ENCODE measurements at regions not wholly inside any gene's neighbourhood (a gene's known extent, or its start where the extent isn't known, plus 50 kb on each side); places are given as distances from the start of the nearest gene placed in this dataset.
"Not testable (repeated sequence)": the region's sequence is repeated elsewhere in the genome, so short reads cannot be mapped to it uniquely, and the experiment has no call there.

- no peak overlapping the region for H3K4me2 ChIP-seq (ENCODE audit: low read depth, low read length)
- H3K9ac ChIP-seq (ENCODE audit: low read length) = no peak overlapping the region
- no peaks in the 10 kb centered on the region for H3K4me1 ChIP-seq (ENCODE audit: low read length)
- no peaks in the 10 kb centered on the region for H3K36me3 ChIP-seq (replicated peaks; ENCODE audit: insufficient read depth, low read length)
- no peaks in the 10 kb centered on the region for H3K79me2 ChIP-seq (ENCODE audit: low read length)
- H4K20me1 ChIP-seq (ENCODE audit: insufficient read depth, low read length) = no peaks in the 10 kb centered on the region
- H2AFZ ChIP-seq (ENCODE audit: low read length) = no peak overlapping the region
- H3K9me3 ChIP-seq (replicated peaks; ENCODE audit: insufficient read depth, low read length) = no peaks in the 10 kb centered on the region
- no peaks in the 10 kb centered on the region for H3K9me2 ChIP-seq (replicated peaks; ENCODE audit: insufficient read depth, low read length)
- H3K4me3 ChIP-seq (ENCODE audit: low read length) = no peak overlapping the region
- no peak overlapping the region for H3K27ac ChIP-seq (ENCODE audit: low read length)
- H3F3A ChIP-seq (ENCODE audit: insufficient read depth, low read length) = no peaks in the 10 kb centered on the region
- TF ChIP-seq CTCF (IDR thresholded peaks at IDR 0.05; ENCODE audit: low read length) (no peak), EZH2 (optimal IDR thresholded peaks at IDR 0.05; ENCODE audit: low read depth, low read length) (no peak), EZH2phosphoT487 (IDR thresholded peaks at IDR 0.05; ENCODE audit: low read length) (no peak)
- DNase-seq = no peak
- no peaks in the 10 kb centered on the region for H3K27me3 ChIP-seq (replicated peaks; ENCODE audit: insufficient read depth, low read length)
Observed at GRCh38 chr3:81829937-81830336, 68.5 kb upstream of the GBE1 start.

- not testable (repeated sequence) for H3K4me1 ChIP-seq (ENCODE audit: low read length); H3K27me3 ChIP-seq (replicated peaks; ENCODE audit: insufficient read depth, low read length); H3K79me2 ChIP-seq (ENCODE audit: low read length); H3F3A ChIP-seq (ENCODE audit: insufficient read depth, low read length); H2AFZ ChIP-seq (ENCODE audit: low read length); H3K4me2 ChIP-seq (ENCODE audit: low read depth, low read length); H3K36me3 ChIP-seq (replicated peaks; ENCODE audit: insufficient read depth, low read length); DNase-seq; H3K27ac ChIP-seq (ENCODE audit: low read length); H3K4me3 ChIP-seq (ENCODE audit: low read length); H3K9ac ChIP-seq (ENCODE audit: low read length); H3K9me2 ChIP-seq (replicated peaks; ENCODE audit: insufficient read depth, low read length); H3K9me3 ChIP-seq (replicated peaks; ENCODE audit: insufficient read depth, low read length); H4K20me1 ChIP-seq (ENCODE audit: insufficient read depth, low read length)
Observed at GRCh38 chr3:81829272-81829671, 67.8 kb upstream of the GBE1 start.

- no peak overlapping the region for H3K4me3 ChIP-seq (ENCODE audit: low read length)
- no peaks in the 10 kb centered on the region for H3F3A ChIP-seq (ENCODE audit: insufficient read depth, low read length)
- no peaks in the 10 kb centered on the region for H3K4me1 ChIP-seq (ENCODE audit: low read length)
- no peaks in the 10 kb centered on the region for H3K36me3 ChIP-seq (replicated peaks; ENCODE audit: insufficient read depth, low read length)
- DNase-seq = peak; percentile 15
- H3K9me3 ChIP-seq (replicated peaks; ENCODE audit: insufficient read depth, low read length) = no peaks in the 10 kb centered on the region
- H3K9ac ChIP-seq (ENCODE audit: low read length) = no peak overlapping the region
- no peaks in the 10 kb centered on the region for H3K27me3 ChIP-seq (replicated peaks; ENCODE audit: insufficient read depth, low read length)
- H3K79me2 ChIP-seq (ENCODE audit: low read length) = no peaks in the 10 kb centered on the region
- peak overlapping the region; percentile 22; the same call in 1 of the 2 replicates for H3K4me2 ChIP-seq (ENCODE audit: low read depth, low read length)
- no peaks in the 10 kb centered on the region for H3K9me2 ChIP-seq (replicated peaks; ENCODE audit: insufficient read depth, low read length)
- H4K20me1 ChIP-seq (ENCODE audit: insufficient read depth, low read length) = no peaks in the 10 kb centered on the region
- H2AFZ ChIP-seq (ENCODE audit: low read length) = no peak overlapping the region
- no peak overlapping the region for H3K27ac ChIP-seq (ENCODE audit: low read length)
- TF ChIP-seq EZH2 (optimal IDR thresholded peaks at IDR 0.05; ENCODE audit: low read depth, low read length) (no peak), CTCF (IDR thresholded peaks at IDR 0.05; ENCODE audit: low read length) (no peak), EZH2phosphoT487 (IDR thresholded peaks at IDR 0.05; ENCODE audit: low read length) (no peak)
Observed at GRCh38 chr3:81823882-81824395, 62.5 kb upstream of the GBE1 start.

- no peak overlapping the region for H3K4me3 ChIP-seq (ENCODE audit: low read length)
- H3K27me3 ChIP-seq (replicated peaks; ENCODE audit: insufficient read depth, low read length) = no peaks in the 10 kb centered on the region
- no peak overlapping the region for H3K27ac ChIP-seq (ENCODE audit: low read length)
- no peaks in the 10 kb centered on the region for H3K36me3 ChIP-seq (replicated peaks; ENCODE audit: insufficient read depth, low read length)
- no peaks in the 10 kb centered on the region for H3F3A ChIP-seq (ENCODE audit: insufficient read depth, low read length)
- no peak overlapping the region for H2AFZ ChIP-seq (ENCODE audit: low read length)
- H3K4me2 ChIP-seq (ENCODE audit: low read depth, low read length) = no peak overlapping the region
- H3K9ac ChIP-seq (ENCODE audit: low read length) = no peak overlapping the region
- H4K20me1 ChIP-seq (ENCODE audit: insufficient read depth, low read length) = no peaks in the 10 kb centered on the region
- H3K9me2 ChIP-seq (replicated peaks; ENCODE audit: insufficient read depth, low read length) = no peaks in the 10 kb centered on the region
- no peak for DNase-seq
- H3K79me2 ChIP-seq (ENCODE audit: low read length) = no peaks in the 10 kb centered on the region
- H3K4me1 ChIP-seq (ENCODE audit: low read length) = no peaks in the 10 kb centered on the region
- H3K9me3 ChIP-seq (replicated peaks; ENCODE audit: insufficient read depth, low read length) = no peaks in the 10 kb centered on the region
- no peak for TF ChIP-seq EZH2phosphoT487 (IDR thresholded peaks at IDR 0.05; ENCODE audit: low read length)
- no peak for TF ChIP-seq CTCF (IDR thresholded peaks at IDR 0.05; ENCODE audit: low read length)
- TF ChIP-seq EZH2 (optimal IDR thresholded peaks at IDR 0.05; ENCODE audit: low read depth, low read length) = no peak
Observed at GRCh38 chr3:81823086-81823485, 61.6 kb upstream of the GBE1 start.

Measured in MM.1S (cell line).